Kidney (tissue), 13 donors: ENCODE measurements at regions not wholly inside any gene's neighbourhood (a gene's known extent, or its start where the extent isn't known, plus 50 kb on each side); places are given as distances from the start of the nearest gene placed in this dataset.

ENCODE experiments used
- DNase-seq, 5 donors: peaks; one replicate each; pipeline ENCODE4 v3.0.0-alpha.2; 2013 to 2020
- FAIRE-seq: peaks from 2 replicates; lab custom pipeline; 2012; peaks lifted over from hg19 to GRCh38; lab: Jason Lieb, UNC
- H3K27ac ChIP-seq, 2 donors: one replicate each; pipeline ENCODE4 v1.7.0; 2013; ENCODE audit warnings: low read depth in 2 of 2, low read length in 2 of 2, inconsistent platforms in 1 of 2
- H3K27me3 ChIP-seq: one replicate; pipeline ENCODE4 v1.7.1; 2013; ENCODE audit warnings: low read length, inconsistent platforms; ENCODE audit not compliant: control insufficient read depth, insufficient read depth
- H3K36me3 ChIP-seq, 3 donors: one replicate each; pipeline versions ENCODE4 v1.7.0 to v1.7.1; 2013; ENCODE audit warnings: low read length in 3 of 3, control low read depth in 1 of 3, inconsistent platforms in 1 of 3; ENCODE audit not compliant: insufficient read depth in 3 of 3, control insufficient read depth in 2 of 3
- H3K4me1 ChIP-seq, 3 donors: one replicate each; pipeline versions ENCODE4 v1.7.0 to v1.7.1; 2013; ENCODE audit warnings: low read length in 3 of 3, inconsistent platforms in 1 of 3, low read depth in 1 of 3; ENCODE audit not compliant: control insufficient read depth in 2 of 3, insufficient read depth in 2 of 3
- H3K4me3 ChIP-seq, 3 donors: one replicate each; pipeline versions ENCODE4 v1.7.0 to v1.8.1; 2013; ENCODE audit warnings: low read length in 3 of 3, control low read depth in 1 of 3, inconsistent platforms in 1 of 3
- H3K9ac ChIP-seq, 3 donors: one replicate each; pipeline versions ENCODE4 v1.7.0 to v1.7.1; 2013; ENCODE audit warnings: low read length in 3 of 3, control low read depth in 1 of 3, inconsistent platforms in 1 of 3
- H3K9me3 ChIP-seq, 3 donors: one replicate each; pipeline versions ENCODE4 v1.7.0 to v1.7.1; 2013; ENCODE audit warnings: low read length in 3 of 3, control low read depth in 1 of 3, inconsistent platforms in 1 of 3; ENCODE audit not compliant: control insufficient read depth in 2 of 3, insufficient read depth in 1 of 3
- CTCF ChIP-seq: IDR thresholded peaks from 3 replicates; pipeline ENCODE4 v1.5.1; 2012; ENCODE audit warnings: mild to moderate bottlenecking, moderate library complexity, borderline replicate concordance; ENCODE audit not compliant: insufficient read depth; ENCODE audit errors: extremely low read depth
- intact Hi-C: fragments of 100-400 bp; cut with DNase I; formaldehyde crosslinking; loops from one replicate; pipeline ENCODE4 v1.11.1; 2022
- donor health status: control.
- donor health status: control.
- donor health status: control.
- donor health status: control.
- donor health status: control.
- donor health status: DM: yes; HTN: yes; CAD: no.
- donor health status: Normal renal cell carcinoma (clear cell type).

DNA sequence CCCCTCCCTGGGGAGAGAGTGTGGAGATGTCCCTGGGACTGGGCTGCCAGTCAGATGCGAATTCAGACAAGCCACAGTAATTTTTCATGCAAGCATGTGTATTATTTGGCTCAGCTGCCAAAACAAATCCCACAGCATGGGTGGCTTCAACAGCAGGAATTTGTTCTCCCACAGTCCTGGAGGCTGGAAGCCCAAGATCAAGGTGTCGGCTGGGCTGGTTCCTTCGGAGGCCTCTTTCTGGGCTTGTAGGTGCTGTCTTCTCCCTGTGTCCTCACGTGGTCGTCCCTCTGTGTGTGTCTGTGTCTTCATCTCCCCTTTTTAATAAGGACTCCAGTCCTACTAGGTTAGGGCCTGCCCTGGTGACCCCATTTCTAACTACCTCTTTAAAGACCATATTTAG lies 91.9 kb upstream of the ACTRT2 start:
- no peak for TF ChIP-seq CTCF

DNA sequence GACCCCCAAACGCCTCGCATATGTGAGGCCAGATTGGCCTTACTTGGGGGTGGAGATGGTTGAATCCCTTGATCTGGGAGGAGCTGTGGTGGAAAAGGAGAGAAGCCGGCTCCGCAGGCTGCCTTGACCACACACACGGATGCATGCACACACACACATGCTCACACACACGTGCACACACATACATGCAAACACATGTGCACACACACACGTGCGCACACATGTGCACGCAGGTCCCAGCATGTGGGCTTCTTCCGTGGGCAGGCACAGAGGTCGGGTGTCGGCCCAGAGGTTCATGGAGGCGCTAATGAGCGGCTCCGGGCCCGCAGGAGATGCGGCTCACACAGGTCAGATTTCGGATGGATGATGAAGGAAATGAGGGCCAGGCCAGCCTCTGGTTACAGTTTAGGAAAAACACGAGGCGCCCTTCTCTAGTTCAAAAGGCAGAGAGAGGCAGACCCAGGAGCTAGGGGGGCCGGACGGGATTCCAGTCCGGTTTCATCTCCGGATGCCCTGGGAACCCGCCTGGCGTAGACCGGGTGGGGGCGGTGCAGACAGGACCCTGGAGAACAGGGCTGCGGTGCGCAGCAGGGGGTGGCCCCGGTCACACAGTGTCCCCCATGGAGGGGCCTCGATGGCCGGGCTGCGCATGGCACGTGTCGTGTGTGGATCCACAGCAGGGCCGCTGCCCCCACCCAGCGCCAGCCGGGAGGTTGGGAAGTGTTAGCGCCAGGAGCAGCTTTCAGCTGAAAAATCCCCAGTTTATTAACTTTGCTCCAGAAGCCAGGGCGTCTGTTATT lies 91.1 kb upstream of the ACTRT2 start:
- H3K36me3 ChIP-seq, result no peaks in the 10 kb centered on the region
- DNase-seq (no peak), FAIRE-seq (no peak)
- no peaks in the 10 kb centered on the region for H3K4me1 ChIP-seq
- H3K4me3 ChIP-seq, result no peak overlapping the region
- TF ChIP-seq CTCF, result no peak
- H3K9ac ChIP-seq, result no peak overlapping the region
- H3K27me3 ChIP-seq, result peaks cover 12% of the 10 kb centered on the region
- intact Hi-C loops, result no loop called here
- H3K9me3 ChIP-seq, result no peaks in the 10 kb centered on the region
- H3K27ac ChIP-seq, result no peak overlapping the region

More for the DNA sequence above, 91.9 kb upstream of the ACTRT2 start:
- H3K4me1 ChIP-seq, result no peaks in the 10 kb centered on the region
- H3K4me3 ChIP-seq, result no peak overlapping the region
- H3K36me3 ChIP-seq, result no peaks in the 10 kb centered on the region
- intact Hi-C loops, result no loop called here
- FAIRE-seq (no peak), DNase-seq (no peak)
- no peak overlapping the region for H3K9ac ChIP-seq
- H3K27ac ChIP-seq, result no peak overlapping the region
- H3K27me3 ChIP-seq, result peaks cover 12% of the 10 kb centered on the region
- H3K9me3 ChIP-seq, result no peaks in the 10 kb centered on the region

GRCh38 chr1:2930913-2931723 lies 90.1 kb upstream of the ACTRT2 start:
- Histone ChIP-seq H3K9ac (no peak overlapping the region), H3K27ac (no peak overlapping the region), H3K4me1 (no peaks in the 10 kb centered on the region), H3K36me3 (no peaks in the 10 kb centered on the region), H3K4me3 (no peak overlapping the region), H3K27me3 (peaks cover 12% of the 10 kb centered on the region), H3K9me3 (no peaks in the 10 kb centered on the region)
- intact Hi-C loops, result no loop called here
- FAIRE-seq (no peak), DNase-seq (no peak)
- no peak for TF ChIP-seq CTCF
